ENCODE measurements at regions not wholly inside any gene's neighbourhood (a gene's known extent, or its start where the extent isn't known, plus 50 kb on each side); places are given as distances from the start of the nearest gene placed in this dataset.

GRCh38 chr11:105229257-105229656 is 89.7 kb upstream of the CARD18 start:
- no peak for DNase-seq

- no peak for DNase-seq
Observed at GRCh38 chr11:105227363-105227762, 87.8 kb upstream of the CARD18 start.

- DNase-seq: no peak
Observed at GRCh38 chr11:105226766-105227165, 87.2 kb upstream of the CARD18 start.

DNA sequence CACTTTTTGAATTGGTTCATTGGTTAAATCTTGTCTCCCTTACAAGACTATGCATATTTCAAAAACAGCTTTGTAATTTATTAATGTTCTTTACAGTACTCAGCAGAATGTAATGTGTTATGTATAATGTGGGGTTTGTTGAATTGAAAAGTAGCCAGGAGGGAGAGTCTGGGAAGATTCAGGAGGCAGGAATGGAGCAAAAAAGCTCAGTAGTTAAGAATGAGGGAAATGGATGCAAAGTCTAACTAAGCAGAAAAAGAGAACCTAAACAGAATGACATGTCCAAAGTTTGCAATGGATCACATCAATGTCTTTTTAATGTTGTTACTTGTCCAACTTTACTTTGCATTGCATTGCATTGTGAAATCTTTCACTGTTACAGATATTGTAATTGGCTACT is 86.5 kb upstream of the CARD18 start:
- no peak for DNase-seq

GRCh38 chr11:105224482-105225253 is 85.1 kb upstream of the CARD18 start:
- no peak for DNase-seq

- DNase-seq: no peak
Observed at GRCh38 chr11:105220121-105220520, 80.6 kb upstream of the CARD18 start.

- no peak for DNase-seq
Observed at GRCh38 chr11:105219670-105220069, 80.1 kb upstream of the CARD18 start.

- no peak for DNase-seq
Observed at GRCh38 chr11:105219269-105219668, 79.7 kb upstream of the CARD18 start.

- DNase-seq: no peak
Observed at GRCh38 chr11:105215528-105215927, 76.0 kb upstream of the CARD18 start.

- no peak for DNase-seq
Observed at GRCh38 chr11:105211806-105212554, 72.4 kb upstream of the CARD18 start.

- no peak for DNase-seq
Observed at GRCh38 chr11:105208019-105208418, 68.5 kb upstream of the CARD18 start.

DNA sequence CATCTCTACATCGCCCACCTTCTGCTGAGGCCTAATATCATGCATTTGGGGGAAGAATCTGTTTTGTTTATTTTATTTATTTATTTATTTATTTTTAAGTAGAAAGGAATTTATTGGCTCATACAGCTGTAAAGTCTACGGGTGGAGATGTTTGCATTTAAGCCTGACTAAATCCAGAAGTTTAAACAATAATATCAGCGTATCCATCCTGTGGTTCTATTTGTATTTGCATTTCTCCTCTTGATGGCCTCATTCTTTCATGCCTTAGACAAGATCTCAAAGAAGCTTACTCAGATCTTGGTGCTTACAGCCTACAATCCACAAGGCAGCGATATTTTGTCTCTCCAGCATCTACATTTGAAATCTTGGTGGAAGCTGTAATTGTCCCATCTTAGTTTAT is 67.1 kb upstream of the CARD18 start:
- DNase-seq: no peak

- DNase-seq: no peak
Observed at GRCh38 chr11:105204636-105205035, 65.1 kb upstream of the CARD18 start.

GRCh38 chr11:105203569-105204240 is 64.1 kb upstream of the CARD18 start:
- no peak for DNase-seq

DNA sequence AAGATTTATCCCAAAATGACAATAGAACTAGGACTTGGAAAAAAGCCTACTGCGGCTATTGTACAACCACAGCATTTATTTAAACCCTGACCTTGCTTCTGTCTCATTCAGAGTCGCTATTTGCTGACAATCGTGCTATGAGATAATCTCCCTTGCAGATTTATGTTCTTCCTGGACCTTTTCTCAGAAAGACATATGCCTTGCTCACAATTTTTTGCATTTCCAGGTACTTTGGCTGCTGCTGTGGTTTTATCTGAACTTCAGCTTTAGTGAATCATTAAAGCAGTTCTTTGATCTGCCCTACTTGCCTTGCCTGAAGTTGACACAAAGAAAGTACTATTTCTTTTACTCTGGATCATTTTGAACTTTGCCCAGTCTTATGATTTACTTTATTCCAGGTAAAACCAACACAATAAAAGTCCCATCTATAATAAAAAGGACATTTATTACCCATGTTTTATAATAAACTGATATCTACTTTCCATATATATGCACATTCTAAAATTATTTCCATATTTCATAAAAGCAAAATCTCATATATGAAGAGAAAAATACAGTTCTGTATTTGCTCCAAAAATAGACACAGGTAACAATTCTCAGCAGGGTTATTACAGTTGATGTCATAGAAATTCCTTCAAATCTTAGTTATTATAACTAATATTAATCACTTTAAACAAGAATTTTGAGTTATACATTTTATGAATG is 63.4 kb upstream of the CARD18 start:
- no peak for DNase-seq

- no peak for DNase-seq
Observed at GRCh38 chr11:105202422-105202821, 62.9 kb upstream of the CARD18 start.

- no peak for DNase-seq
Observed at GRCh38 chr11:105201166-105201565, 61.6 kb upstream of the CARD18 start.

DNA sequence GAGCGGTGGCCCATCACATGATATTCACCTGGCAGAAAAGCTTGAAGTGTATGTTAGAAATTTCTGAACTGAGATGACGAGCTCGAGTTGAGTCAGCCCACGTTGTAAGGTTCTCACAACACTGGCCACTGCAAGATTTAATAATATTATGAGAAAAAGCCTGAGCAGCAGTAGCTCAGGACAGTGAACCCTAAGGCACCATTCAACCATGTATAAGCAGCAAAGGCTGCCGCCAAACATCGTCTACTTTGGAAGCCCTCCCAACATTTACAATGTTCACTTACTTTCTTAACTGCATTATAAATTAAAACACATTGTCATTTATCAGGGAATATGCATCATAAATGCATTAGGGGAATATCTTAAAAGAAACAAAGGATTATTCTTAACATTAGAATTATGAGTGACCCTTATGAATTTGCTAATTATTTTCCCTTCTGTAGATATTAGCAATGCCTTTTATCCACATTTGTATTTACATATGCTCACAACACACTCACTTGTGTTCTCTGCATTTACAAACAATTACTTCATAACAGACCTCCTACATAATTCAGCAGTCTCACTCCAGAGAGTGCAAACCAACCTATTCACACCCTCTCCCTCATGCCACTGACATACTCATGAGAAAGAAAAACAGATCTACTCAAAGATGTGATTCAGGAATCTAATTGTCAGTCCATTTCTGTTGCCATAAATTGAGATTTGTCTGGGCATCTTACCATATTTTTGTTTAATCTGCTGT is 57.7 kb upstream of the CARD18 start:
- no peak for DNase-seq

DNA sequence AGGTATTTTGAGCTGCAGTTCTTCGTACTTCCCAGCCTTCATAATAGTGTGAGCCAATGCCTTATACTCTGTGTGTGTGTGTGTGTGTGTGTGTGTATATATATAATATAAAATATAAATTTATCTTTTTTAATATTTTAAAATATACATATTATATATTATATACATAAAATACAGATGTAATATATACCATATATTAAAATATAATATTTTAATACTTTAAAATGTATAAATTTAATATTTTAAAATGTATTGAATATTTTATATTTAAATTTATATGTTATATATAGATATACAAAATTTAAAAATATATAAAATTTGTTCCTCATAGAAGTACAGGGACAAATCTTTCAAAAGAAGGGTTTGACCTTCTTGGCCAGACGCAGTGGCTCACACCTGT is 53.7 kb upstream of the CARD18 start:
- no peak for DNase-seq

DNA sequence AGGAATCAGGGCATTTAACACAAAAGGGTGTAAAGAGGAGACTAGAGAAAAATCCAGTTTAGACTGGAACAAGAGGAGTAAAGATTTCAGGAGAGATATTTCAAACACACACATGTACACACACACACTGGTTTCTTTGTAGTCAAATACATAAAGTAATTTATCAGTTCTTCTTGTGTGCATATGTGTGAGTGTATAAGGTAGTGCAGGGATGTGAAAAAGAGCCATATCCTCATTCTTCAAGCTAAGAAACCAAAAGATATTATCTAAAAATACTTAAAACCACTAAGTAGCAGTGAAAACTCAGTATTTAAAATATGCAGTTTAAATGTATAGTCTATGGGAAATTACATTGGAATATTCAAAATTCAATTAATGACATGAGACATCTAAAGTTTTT is 52.5 kb upstream of the CARD18 start:
- no peak for DNase-seq

DNA sequence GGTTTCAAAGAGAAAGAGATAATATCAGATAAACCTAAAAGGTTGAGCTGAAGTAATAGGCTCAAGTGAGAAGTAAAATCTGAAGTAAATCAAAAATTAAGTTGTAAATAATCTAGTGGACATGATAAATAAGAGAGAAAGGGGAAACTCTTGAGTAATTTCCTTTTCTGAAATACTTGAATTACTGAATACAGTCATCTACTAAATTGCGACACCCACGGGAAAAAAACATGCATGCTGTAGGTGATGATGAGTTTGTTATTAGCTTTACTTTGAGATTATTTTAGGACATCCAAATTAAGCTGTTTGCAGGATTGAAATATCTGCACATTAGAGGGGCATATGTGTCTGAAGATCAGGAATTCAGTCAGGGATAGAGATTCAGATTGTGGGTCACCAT is 50.0 kb upstream of the CARD18 start:
- DNase-seq: no peak
